CD14-positive monocyte (primary cell): ENCODE measurements at regions not wholly inside any gene's neighbourhood (a gene's known extent, or its start where the extent isn't known, plus 50 kb on each side); places are given as distances from the start of the nearest gene placed in this dataset.

ENCODE experiments used
- DNase-seq, 3 donors: peaks; one replicate each; pipeline ENCODE4 v3.0.0-alpha.2; 2011 to 2022
- H2AFZ ChIP-seq: 2 replicates; pipeline ENCODE4 v1.6.0; 2012; ENCODE audit warnings: mild to moderate bottlenecking, low read depth, low read length, inconsistent platforms; ENCODE audit not compliant: insufficient read depth, poor library complexity, severe bottlenecking
- H3K27ac ChIP-seq, 2 donors: 1 replicate in 1 of 2; 2 replicates in 1 of 2; pipeline ENCODE4 v1.5.1; 2012 to 2013; ENCODE audit warnings: low read length in 2 of 2, control low read depth in 1 of 2, inconsistent platforms in 1 of 2, low read depth in 1 of 2, mild to moderate bottlenecking in 1 of 2
- H3K27me3 ChIP-seq, 2 donors: one replicate each; pipeline versions ENCODE4 v1.6.0 to v1.6.1; 2011 to 2013; ENCODE audit warnings: low read length in 2 of 2; ENCODE audit not compliant: control insufficient read depth in 2 of 2, insufficient read depth in 2 of 2
- H3K36me3 ChIP-seq, 2 donors: replicated peaks in 1 of 2; 1 replicate in 1 of 2; 2 replicates in 1 of 2; pipeline versions ENCODE4 v1.5.1 to v1.6.1; 2012 to 2013; ENCODE audit warnings: low read length in 2 of 2, control low read depth in 1 of 2, inconsistent platforms in 1 of 2, mild to moderate bottlenecking in 1 of 2; ENCODE audit not compliant: insufficient read depth in 2 of 2, control insufficient read depth in 1 of 2
- H3K4me1 ChIP-seq, 2 donors: 1 replicate in 1 of 2; 2 replicates in 1 of 2; pipeline versions ENCODE4 v1.5.1 to v1.6.1; 2012 to 2013; ENCODE audit warnings: low read length in 2 of 2, control low read depth in 1 of 2, inconsistent platforms in 1 of 2, mild to moderate bottlenecking in 1 of 2, moderate library complexity in 1 of 2; ENCODE audit not compliant: insufficient read depth in 2 of 2, control insufficient read depth in 1 of 2
- H3K4me2 ChIP-seq: replicated peaks from 2 replicates; pipeline ENCODE3; 2012; ENCODE audit warnings: low read length, moderate library complexity, mild to moderate bottlenecking; ENCODE audit not compliant: poor library complexity, severe bottlenecking; ENCODE audit errors: extremely low read depth
- H3K4me3 ChIP-seq, 3 experiments: fragments of 200-600 bp in 1 of 3; sonication (generic) in 1 of 3; replicated peaks in 1 of 3; 1 replicate in 2 of 3; 2 replicates in 1 of 3; pipeline ENCODE4 v1.5.1; 2011 to 2013; ENCODE audit warnings: low read length in 3 of 3, mild to moderate bottlenecking in 3 of 3, control low read depth in 2 of 3, low read depth in 2 of 3, inconsistent platforms in 1 of 3, moderate library complexity in 1 of 3
- H3K79me2 ChIP-seq: 2 replicates; pipeline ENCODE4 v1.6.0; 2012; ENCODE audit warnings: mild to moderate bottlenecking, control low read depth, inconsistent platforms, low read length, moderate library complexity; ENCODE audit not compliant: insufficient read depth
- H3K9ac ChIP-seq: 2 replicates; pipeline ENCODE4 v1.6.0; 2017; ENCODE audit warnings: low read length, mild to moderate bottlenecking; ENCODE audit not compliant: insufficient read depth, poor library complexity, severe bottlenecking
- H3K9me3 ChIP-seq, 2 donors: replicated peaks in 1 of 2; 1 replicate in 1 of 2; 2 replicates in 1 of 2; pipeline versions ENCODE4 v1.5.1 to v1.6.1; 2012 to 2013; ENCODE audit warnings: low read length in 2 of 2, control low read depth in 1 of 2; ENCODE audit not compliant: control insufficient read depth in 1 of 2, insufficient read depth in 1 of 2
- H4K20me1 ChIP-seq: 2 replicates; pipeline ENCODE4 v1.6.0; 2012; ENCODE audit warnings: mild to moderate bottlenecking, low read length, control low read depth, moderate library complexity; ENCODE audit not compliant: insufficient read depth
- H3K27ac Mint-ChIP-seq, 7 donors: one replicate each; pipeline ENCODE4 v1.8.0; 2020; ENCODE audit warnings: mild to moderate bottlenecking in 7 of 7, mixed read lengths in 7 of 7, moderate library complexity in 6 of 7, inconsistent platforms in 2 of 7
- H3K27me3 Mint-ChIP-seq, 3 donors: one replicate each; pipeline ENCODE4 v1.8.0; 2021 to 2022; ENCODE audit warnings: low read depth in 3 of 3, mild to moderate bottlenecking in 3 of 3, mixed read lengths in 3 of 3, moderate library complexity in 3 of 3, inconsistent platforms in 1 of 3
- H3K36me3 Mint-ChIP-seq, 2 donors: one replicate each; pipeline ENCODE4 v1.8.0; 2020; ENCODE audit warnings: mixed read lengths in 2 of 2, inconsistent platforms in 1 of 2, mild to moderate bottlenecking in 1 of 2
- H3K4me1 Mint-ChIP-seq: one replicate; pipeline ENCODE4 v1.8.0; 2020; ENCODE audit warnings: mild to moderate bottlenecking, mixed read lengths
- H3K4me3 Mint-ChIP-seq, 2 donors: one replicate each; pipeline ENCODE4 v1.8.0; 2020; ENCODE audit warnings: mild to moderate bottlenecking in 2 of 2, mixed read lengths in 2 of 2, moderate library complexity in 1 of 2
- H3K9me3 Mint-ChIP-seq, 7 donors: one replicate each; pipeline ENCODE4 v1.8.0; 2020 to 2022; ENCODE audit warnings: mixed read lengths in 7 of 7, mild to moderate bottlenecking in 6 of 7, moderate library complexity in 6 of 7, inconsistent platforms in 2 of 7
- CTCF ChIP-seq: fragments of 200-600 bp; IDR thresholded peaks from one replicate; pipeline ENCODE4 v1.8.0; 2022; ENCODE audit warnings: antibody characterized with exemption, mild to moderate bottlenecking
- WGBS: methylation state at CpG from one replicate; pipeline ENCODE4 v1.1.5; 2013; ENCODE audit warnings: missing lambda C conversion rate; ENCODE audit not compliant: insufficient coverage; 5-methylcytosine and 5-hydroxymethylcytosine counted together
- intact Hi-C, 2 donors: fragments of 100-400 bp; cut with micrococcal nuclease; formaldehyde crosslinking; loops; one replicate each; pipeline versions ENCODE4 v1.15.0 to v1.15.1; 2023

- intact Hi-C loops, result loop anchor here (5.0 to 10.0 kb wide), 3 partner anchors 54 to 154 kb away; partner anchors contain the start of gene ATP2B1 (in 1 of the 2)
- no peaks in the 10 kb centered on the region for H3K79me2 ChIP-seq
- DNase-seq, result peak in 1 of 3 donors; percentile 30
- H3K9me3 Mint-ChIP-seq, result peaks cover 0 to 2% (median 0%) of the 10 kb centered on the region in 7 donors
- no peaks in the 10 kb centered on the region for H3K36me3 ChIP-seq
- H3K4me1 ChIP-seq, result peaks cover 84 to 89% of the 10 kb centered on the region in 2 donors
- peaks cover 0 to 2% (median 0%) of the 10 kb centered on the region in 3 donors for H3K27me3 Mint-ChIP-seq
- WGBS, result 89% methylated on average over 3 of the region's 3 CpGs
- no peaks in the 10 kb centered on the region for H3K27me3 ChIP-seq
- no peak overlapping the region for H3K4me3 Mint-ChIP-seq
- peaks cover 85% of the 10 kb centered on the region for H3K4me1 Mint-ChIP-seq
- no peak overlapping the region for H3K4me3 ChIP-seq
- H3K27ac ChIP-seq, result peak overlapping the region in 1 of 2 donors; percentile 47
- H3K9me3 ChIP-seq, result no peaks in the 10 kb centered on the region
- no peak for TF ChIP-seq CTCF
- peaks cover 2 to 17% of the 10 kb centered on the region in 2 donors for H3K36me3 Mint-ChIP-seq
- H2AFZ ChIP-seq, result no peak overlapping the region
- H3K27ac Mint-ChIP-seq, result peak overlapping the region in 6 of 7 donors; percentile 65 to 100 (median 98)
- no peaks in the 10 kb centered on the region for H4K20me1 ChIP-seq
- H3K4me2 ChIP-seq, result no peak overlapping the region
- no peak overlapping the region for H3K9ac ChIP-seq
Measured at GRCh38 chr12:89861086-89861485, 152.4 kb upstream of the ATP2B1 start.

- peak in 1 of 3 donors; percentile 37 for DNase-seq
- Mint-ChIP-seq H3K4me3 (no peak overlapping the region), H3K27ac (peak overlapping the region in 6 of 7 donors; percentile 20 to 86 (median 76)), H3K27me3 (peaks cover 0 to 3% (median 2%) of the 10 kb centered on the region in 3 donors), H3K36me3 (peaks cover 2 to 16% of the 10 kb centered on the region in 2 donors), H3K9me3 (peaks cover 0 to 2% (median 0%) of the 10 kb centered on the region in 7 donors), H3K4me1 (peaks cover 89% of the 10 kb centered on the region)
- Histone ChIP-seq H3K4me1 (peaks cover 79 to 92% of the 10 kb centered on the region in 2 donors), H3K4me3 (no peak overlapping the region), H3K9me3 (no peaks in the 10 kb centered on the region), H3K27ac (peak overlapping the region in 1 of 2 donors; percentile 17), H3K9ac (no peak overlapping the region), H3K27me3 (no peaks in the 10 kb centered on the region), H4K20me1 (no peaks in the 10 kb centered on the region), H2AFZ (no peak overlapping the region), H3K79me2 (no peaks in the 10 kb centered on the region), H3K36me3 (no peaks in the 10 kb centered on the region), H3K4me2 (no peak overlapping the region)
- no CpG with 5 or more reads among the region's 1 CpG for whole genome bisulfite sequencing
- intact Hi-C loops, result loop anchor here (5.0 to 10.0 kb wide), 4 partner anchors 55 to 152 kb away; partner anchors contain the start of gene ATP2B1 (in 2 of the 2)
- TF ChIP-seq CTCF, result no peak
Measured at GRCh38 chr12:89859508-89860220, 151.0 kb upstream of the ATP2B1 start.
